ENCODE measurements at regions not wholly inside any gene's neighbourhood (a gene's known extent, or its start where the extent isn't known, plus 50 kb on each side); places are given as distances from the start of the nearest gene placed in this dataset.

DNA sequence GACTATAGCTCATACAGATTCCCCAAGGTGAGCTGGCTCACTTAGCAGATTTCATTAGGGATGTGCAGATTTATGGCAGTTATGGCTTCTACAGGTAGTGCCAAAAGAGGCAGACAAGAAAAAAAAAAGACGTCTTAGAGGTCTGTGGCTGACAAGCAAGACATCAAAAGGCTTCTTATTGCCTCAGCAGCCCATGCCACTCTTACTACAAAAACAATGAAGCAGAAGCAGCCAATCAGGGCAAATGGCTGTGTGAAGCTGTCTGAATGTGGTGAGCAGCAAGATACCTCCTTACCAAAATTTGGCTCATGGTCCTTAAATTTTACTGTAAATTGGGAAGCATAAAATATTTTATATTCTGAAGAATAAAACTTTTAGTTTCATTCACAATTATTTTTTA lies 557.5 kb upstream of the GOLIM4 start:
- peak; percentile 35 for DNase-seq (ENCODE audit: low spot score)
- no peak overlapping the region for H3K27ac Mint-ChIP-seq

GRCh38 chr3:168648321-168648720 lies 552.6 kb upstream of the GOLIM4 start:
- DNase-seq (ENCODE audit: low spot score) (no peak), ATAC-seq (no peak)
- H3K9me2 ChIP-seq (ENCODE audit: insufficient read depth) = no peaks in the 10 kb centered on the region
- no peaks in the 10 kb centered on the region for H4K20me1 ChIP-seq (replicated peaks; ENCODE audit: insufficient read depth)
- H3K4me1 Mint-ChIP-seq = peaks cover 14% of the 10 kb centered on the region; the same call in 2 of the 3 replicates
- peaks cover 1% of the 10 kb centered on the region for H3K27me3 Mint-ChIP-seq (ENCODE audit: insufficient read depth, low read depth, poor library complexity)
- 0 out of 2 replicates have a peak, but pooled peaks cover 6% of the 10 kb centered on the region for H3K4me1 ChIP-seq (ENCODE audit: insufficient read depth)
- no peaks in the 10 kb centered on the region for H3F3A ChIP-seq (replicated peaks; ENCODE audit: low read depth)
- H3K79me2 ChIP-seq (replicated peaks; ENCODE audit: insufficient read depth) = no peaks in the 10 kb centered on the region
- no peak overlapping the region for H3K27ac ChIP-seq (ENCODE audit: low read depth)
- H3K4me3 Mint-ChIP-seq = no peak overlapping the region
- H3K9me3 Mint-ChIP-seq = no peaks in the 10 kb centered on the region
- H3K27ac Mint-ChIP-seq = no peak overlapping the region
- no peaks in the 10 kb centered on the region for H3K36me3 Mint-ChIP-seq (ENCODE audit: low read depth)
- no peaks in the 10 kb centered on the region for H3K36me3 ChIP-seq (ENCODE audit: insufficient read depth)
- no peak overlapping the region for H3K4me3 ChIP-seq
- H3K27me3 ChIP-seq (ENCODE audit: insufficient read depth) = no peaks in the 10 kb centered on the region
- H2AFZ ChIP-seq = no peak overlapping the region
- H3K4me2 ChIP-seq = no peak overlapping the region
- TF ChIP-seq EZH2 (IDR thresholded peaks at IDR 0.05; ENCODE audit: low read depth, unreplicated experiment) (no peak), EZH2phosphoT487 (IDR thresholded peaks at IDR 0.05; ENCODE audit: unreplicated experiment) (no peak), CTCF (conservative IDR thresholded peaks at IDR 0.05; ENCODE audit: low read depth in 2 of 2) (no peak), POLR2AphosphoS5 (IDR thresholded peaks at IDR 0.05; ENCODE audit: low read depth) (no peak), ZNF331 (CRISPR knock-in tag; IDR thresholded peaks at IDR 0.05; ENCODE audit: low read depth) (no peak)

More for the DNA sequence above, 557.5 kb upstream of the GOLIM4 start:
- no peaks in the 10 kb centered on the region for H3K36me3 ChIP-seq (ENCODE audit: insufficient read depth)
- 0 out of 2 replicates have a peak overlapping the region, but pooled peaks have one; percentile 17 for H3K27ac ChIP-seq (ENCODE audit: low read depth)
- H3K4me2 ChIP-seq = no peak overlapping the region
- H3K9me2 ChIP-seq (ENCODE audit: insufficient read depth) = no peaks in the 10 kb centered on the region
- H3K4me3 ChIP-seq = no peak overlapping the region
- no peak overlapping the region for H3K4me3 Mint-ChIP-seq
- H3K27me3 Mint-ChIP-seq (ENCODE audit: insufficient read depth, low read depth, poor library complexity) = no peaks in the 10 kb centered on the region
- H3K79me2 ChIP-seq (replicated peaks; ENCODE audit: insufficient read depth) = no peaks in the 10 kb centered on the region
- H3F3A ChIP-seq (replicated peaks; ENCODE audit: low read depth) = no peaks in the 10 kb centered on the region
- peaks cover 7% of the 10 kb centered on the region; the same call in 2 of the 3 replicates for H3K9me3 Mint-ChIP-seq
- peaks cover 14% of the 10 kb centered on the region; the same call in 1 of the 2 replicates for H3K4me1 ChIP-seq (ENCODE audit: insufficient read depth)
- TF ChIP-seq ZNF114 (CRISPR knock-in tag; IDR thresholded peaks at IDR 0.05) (no peak), ZNF331 (CRISPR knock-in tag; IDR thresholded peaks at IDR 0.05; ENCODE audit: low read depth) (no peak), EZH2 (IDR thresholded peaks at IDR 0.05; ENCODE audit: low read depth, unreplicated experiment) (no peak), JUNB (IDR thresholded peaks at IDR 0.05; ENCODE audit: unreplicated experiment) (no peak), EZH2phosphoT487 (IDR thresholded peaks at IDR 0.05; ENCODE audit: unreplicated experiment) (no peak), POLR2AphosphoS5 (IDR thresholded peaks at IDR 0.05; ENCODE audit: low read depth) (no peak), REST (IDR thresholded peaks at IDR 0.05; ENCODE audit: unreplicated experiment) (no peak)
- H3K27me3 ChIP-seq (ENCODE audit: insufficient read depth) = no peaks in the 10 kb centered on the region
- H3K36me3 Mint-ChIP-seq (ENCODE audit: low read depth) = peaks cover 8% of the 10 kb centered on the region; the same call in 2 of the 3 replicates
- ATAC-seq = peak; percentile 85
- no peaks in the 10 kb centered on the region for H4K20me1 ChIP-seq (replicated peaks; ENCODE audit: insufficient read depth)
- peaks cover 26% of the 10 kb centered on the region for H3K4me1 Mint-ChIP-seq
- H2AFZ ChIP-seq = no peak overlapping the region

Data from GM23338 (cell line).